Kidney epithelial cell (primary cell): ENCODE measurements at regions not wholly inside any gene's neighbourhood (a gene's known extent, or its start where the extent isn't known, plus 50 kb on each side); places are given as distances from the start of the nearest gene placed in this dataset.

Experiments
- DNase-seq: peaks from one replicate; pipeline ENCODE4 v3.0.0-alpha.2; 2010; ENCODE audit warnings: low read depth
- H3K27me3 ChIP-seq: 2 replicates; pipeline ENCODE4 v1.6.0; 2011; ENCODE audit warnings: low read length; ENCODE audit not compliant: control insufficient read depth, insufficient read depth
- H3K36me3 ChIP-seq: 2 replicates; pipeline ENCODE4 v1.5.1; 2011; ENCODE audit warnings: low read length; ENCODE audit not compliant: control insufficient read depth, insufficient read depth
- H3K4me3 ChIP-seq: 2 replicates; pipeline ENCODE4 v1.5.1; 2011; ENCODE audit warnings: low read depth, mild to moderate bottlenecking, control low read depth, low read length
- CTCF ChIP-seq: IDR thresholded peaks from 2 replicates; pipeline ENCODE4 v1.5.1; 2011; ENCODE audit warnings: mild to moderate bottlenecking, moderate library complexity, low read length, control low read depth, inconsistent platforms; ENCODE audit not compliant: insufficient read depth, poor library complexity, severe bottlenecking

- no peaks in the 10 kb centered on the region for H3K36me3 ChIP-seq
- H3K4me3 ChIP-seq = no peak overlapping the region
- no peaks in the 10 kb centered on the region for H3K27me3 ChIP-seq
- TF ChIP-seq CTCF = no peak
- no peak for DNase-seq
Observed at GRCh38 chr2:7933672-7934071, 748.2 kb upstream of the ID2 start.

GRCh38 chr2:7934476-7934875 is 747.4 kb upstream of the ID2 start:
- DNase-seq = no peak
- Histone ChIP-seq H3K27me3 (no peaks in the 10 kb centered on the region), H3K36me3 (no peaks in the 10 kb centered on the region), H3K4me3 (no peak overlapping the region)
- TF ChIP-seq CTCF = no peak

DNA sequence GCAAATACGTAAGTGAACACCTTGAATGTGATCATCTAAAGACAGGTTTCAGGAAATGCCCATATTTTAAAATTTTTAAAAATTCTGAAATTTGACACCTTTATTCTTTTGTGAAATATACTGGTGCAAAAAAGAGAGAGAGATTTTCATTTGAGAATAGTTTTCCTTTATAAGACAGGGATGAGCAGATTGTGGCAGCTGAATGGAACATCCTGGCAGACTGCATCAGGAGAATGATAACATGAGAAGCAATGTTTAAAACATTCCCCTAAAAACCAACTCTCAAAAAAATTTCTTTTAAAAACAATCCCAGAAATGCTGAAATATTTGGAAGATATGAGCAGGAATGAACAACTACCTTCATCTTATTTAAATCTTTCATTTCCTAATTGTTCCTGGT is 744.8 kb upstream of the ID2 start:
- Histone ChIP-seq H3K27me3 (no peaks in the 10 kb centered on the region), H3K36me3 (no peaks in the 10 kb centered on the region), H3K4me3 (no peak overlapping the region)
- DNase-seq = no peak
- TF ChIP-seq CTCF = no peak

GRCh38 chr2:7940723-7941122 is 741.1 kb upstream of the ID2 start:
- H3K4me3 ChIP-seq = no peak overlapping the region
- no peak for TF ChIP-seq CTCF
- DNase-seq = no peak
- H3K36me3 ChIP-seq = no peaks in the 10 kb centered on the region
- H3K27me3 ChIP-seq = no peaks in the 10 kb centered on the region

- no peak for TF ChIP-seq CTCF
- no peak for DNase-seq
- H3K27me3 ChIP-seq = no peaks in the 10 kb centered on the region
Observed at GRCh38 chr2:7943446-7943845, 738.4 kb upstream of the ID2 start.

DNA sequence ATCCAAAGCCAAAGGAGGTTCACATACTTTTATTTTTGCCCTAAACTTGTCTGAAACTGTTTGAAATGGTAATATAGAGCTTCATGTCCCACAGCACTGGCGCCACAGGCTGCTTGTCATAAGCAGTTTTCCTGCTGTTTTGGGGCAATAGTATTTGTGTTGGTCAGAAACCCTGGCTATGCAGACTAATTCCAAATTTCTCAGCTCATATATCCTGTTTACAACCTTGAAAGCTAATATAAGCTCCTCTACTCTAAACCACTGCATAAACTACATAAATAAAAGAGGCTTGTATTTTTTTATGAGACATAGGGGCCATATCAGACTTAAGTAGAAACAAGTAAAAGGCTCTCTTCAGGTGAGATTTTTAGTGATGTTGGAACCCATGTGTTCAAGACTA is 736.8 kb upstream of the ID2 start:
- Histone ChIP-seq H3K36me3 (no peaks in the 10 kb centered on the region), H3K4me3 (no peak overlapping the region), H3K27me3 (no peaks in the 10 kb centered on the region)
- TF ChIP-seq CTCF = no peak
- no peak for DNase-seq

More at GRCh38 chr2:7943446-7943845, 738.4 kb upstream of the ID2 start:
- Histone ChIP-seq H3K4me3 (no peak overlapping the region), H3K36me3 (no peaks in the 10 kb centered on the region)
